Testis (tissue), 2 donors: ENCODE measurements at regions not wholly inside any gene's neighbourhood (a gene's known extent, or its start where the extent isn't known, plus 50 kb on each side); places are given as distances from the start of the nearest gene placed in this dataset.

ENCODE experiments used
- DNase-seq: peaks from one replicate; pipeline ENCODE4 v3.0.0-alpha.2; 2019
- H3K27ac ChIP-seq, 2 donors: fragments of 200-600 bp; sonication (generic); one replicate each; pipeline ENCODE4 v1.5.1; 2019
- H3K27me3 ChIP-seq: fragments of 200-600 bp; sonication (generic); one replicate; pipeline ENCODE4 v1.5.1; 2019
- H3K36me3 ChIP-seq: fragments of 200-600 bp; sonication (generic); one replicate; pipeline ENCODE4 v1.5.1; 2017; ENCODE audit warnings: low read depth; ENCODE audit errors: missing control alignments
- H3K4me1 ChIP-seq: fragments of 200-600 bp; sonication (generic); one replicate; pipeline ENCODE4 v1.5.1; 2019
- H3K4me3 ChIP-seq, 2 donors: fragments of 200-600 bp; sonication (generic); one replicate each; pipeline ENCODE4 v1.5.1; 2017 to 2019
- H3K9me3 ChIP-seq: fragments of 200-600 bp; sonication (generic); one replicate; pipeline ENCODE4 v1.5.1; 2017
- CTCF ChIP-seq, 3 experiments: fragments of 450-650 bp in 2 of 3; fragments of 200-600 bp in 1 of 3; sonication (generic) in 1 of 3; IDR thresholded peaks; one replicate each; pipeline ENCODE4 v1.5.1; 2016 to 2019; ENCODE audit warnings: antibody characterized with exemption in 3 of 3, mild to moderate bottlenecking in 2 of 3, moderate library complexity in 1 of 3
- POLR2A ChIP-seq: fragments of 450-650 bp; IDR thresholded peaks from one replicate; pipeline ENCODE4 v1.6.1; 2017; ENCODE audit warnings: antibody characterized with exemption, mild to moderate bottlenecking, moderate library complexity
- WGBS, 2 donors: methylation state at CpG; one replicate each; pipeline ENCODE4 v1.1.5; 2018; 5-methylcytosine and 5-hydroxymethylcytosine counted together
- intact Hi-C: fragments of 100-400 bp; cut with DNase I; formaldehyde crosslinking; loops from one replicate; pipeline ENCODE4 v1.15.1; 2023; ENCODE audit warnings: low total_unique reads

- no peak for DNase-seq
- H3K4me3 ChIP-seq = no peak overlapping the region
- WGBS, 2 donors = 90 to 92% methylated on average over 19 to 22 of the region's 22 CpGs
- no peaks in the 10 kb centered on the region for H3K9me3 ChIP-seq
- no peaks in the 10 kb centered on the region for H3K27me3 ChIP-seq
- no peak overlapping the region for H3K27ac ChIP-seq
- H3K36me3 ChIP-seq = no peaks in the 10 kb centered on the region
- TF ChIP-seq POLR2A (no peak), CTCF (IDR thresholded peaks at IDR 0.05) (no peak)
- intact Hi-C loops = no loop called here
- peaks cover 5% of the 10 kb centered on the region for H3K4me1 ChIP-seq
These were observed 108.5 kb upstream of the ID2 start for GRCh38 chr2:8573234-8573941.

GRCh38 chr2:8573942-8574195 lies 108.0 kb upstream of the ID2 start:
- WGBS, 2 donors = 74 to 85% methylated on average over 6 to 9 of the region's 9 CpGs
- Histone ChIP-seq H3K27ac (no peak overlapping the region), H3K4me3 (no peak overlapping the region), H3K36me3 (no peaks in the 10 kb centered on the region), H3K4me1 (peaks cover 5% of the 10 kb centered on the region), H3K9me3 (no peaks in the 10 kb centered on the region), H3K27me3 (no peaks in the 10 kb centered on the region)
- intact Hi-C loops = no loop called here
- DNase-seq = no peak
- TF ChIP-seq CTCF (IDR thresholded peaks at IDR 0.05) (no peak), POLR2A (no peak)

- intact Hi-C loops = no loop called here
- Histone ChIP-seq H3K27ac (no peak overlapping the region), H3K4me3 (no peak overlapping the region), H3K27me3 (no peaks in the 10 kb centered on the region), H3K36me3 (no peaks in the 10 kb centered on the region), H3K4me1 (peaks cover 5% of the 10 kb centered on the region), H3K9me3 (no peaks in the 10 kb centered on the region)
- TF ChIP-seq CTCF (IDR thresholded peaks at IDR 0.05) (no peak), POLR2A (no peak)
- DNase-seq = no peak
- 60 to 83% methylated on average over 19 to 24 of the region's 24 CpGs for WGBS, 2 donors
These were observed 107.4 kb upstream of the ID2 start for GRCh38 chr2:8574196-8575037.

- Histone ChIP-seq H3K36me3 (no peaks in the 10 kb centered on the region), H3K4me1 (peaks cover 5% of the 10 kb centered on the region), H3K27me3 (no peaks in the 10 kb centered on the region), H3K27ac (no peak overlapping the region), H3K9me3 (no peaks in the 10 kb centered on the region), H3K4me3 (no peak overlapping the region)
- WGBS, 2 donors = 69 to 75% methylated on average over 24 of the region's 24 CpGs
- intact Hi-C loops = no loop called here
- no peak for DNase-seq
- no peak for TF ChIP-seq CTCF (IDR thresholded peaks at IDR 0.05)
- no peak for TF ChIP-seq POLR2A
These were observed 106.6 kb upstream of the ID2 start for GRCh38 chr2:8575038-8575833.
